ENCODE measurements at regions not wholly inside any gene's neighbourhood (a gene's known extent, or its start where the extent isn't known, plus 50 kb on each side); places are given as distances from the start of the nearest gene placed in this dataset.

DNA sequence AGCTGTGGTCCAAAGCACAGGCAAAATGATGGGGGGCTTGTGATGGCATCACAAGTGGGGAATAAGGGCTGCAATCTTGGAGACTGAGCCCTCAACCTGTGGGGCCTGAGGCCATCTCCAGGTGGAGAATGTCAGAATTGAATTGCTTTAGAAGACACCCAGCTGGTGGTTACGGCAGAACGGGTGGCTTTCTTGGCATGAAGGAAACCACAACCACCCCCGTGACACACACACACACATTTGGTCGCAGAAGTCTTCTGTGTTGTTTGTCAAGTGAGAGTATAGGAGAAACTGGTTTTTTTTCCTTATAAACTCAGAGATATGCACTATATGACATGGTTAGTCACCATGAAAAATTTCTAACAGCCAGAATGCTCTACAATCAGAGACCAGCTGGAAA, 139.5 kb upstream of the CDH4 start:
- TF ChIP-seq, protein P1, sequence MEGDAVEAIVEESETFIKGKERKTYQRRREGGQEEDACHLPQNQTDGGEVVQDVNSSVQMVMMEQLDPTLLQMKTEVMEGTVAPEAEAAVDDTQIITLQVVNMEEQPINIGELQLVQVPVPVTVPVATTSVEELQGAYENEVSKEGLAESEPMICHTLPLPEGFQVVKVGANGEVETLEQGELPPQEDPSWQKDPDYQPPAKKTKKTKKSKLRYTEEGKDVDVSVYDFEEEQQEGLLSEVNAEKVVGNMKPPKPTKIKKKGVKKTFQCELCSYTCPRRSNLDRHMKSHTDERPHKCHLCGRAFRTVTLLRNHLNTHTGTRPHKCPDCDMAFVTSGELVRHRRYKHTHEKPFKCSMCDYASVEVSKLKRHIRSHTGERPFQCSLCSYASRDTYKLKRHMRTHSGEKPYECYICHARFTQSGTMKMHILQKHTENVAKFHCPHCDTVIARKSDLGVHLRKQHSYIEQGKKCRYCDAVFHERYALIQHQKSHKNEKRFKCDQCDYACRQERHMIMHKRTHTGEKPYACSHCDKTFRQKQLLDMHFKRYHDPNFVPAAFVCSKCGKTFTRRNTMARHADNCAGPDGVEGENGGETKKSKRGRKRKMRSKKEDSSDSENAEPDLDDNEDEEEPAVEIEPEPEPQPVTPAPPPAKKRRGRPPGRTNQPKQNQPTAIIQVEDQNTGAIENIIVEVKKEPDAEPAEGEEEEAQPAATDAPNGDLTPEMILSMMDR (conservative IDR thresholded peaks at IDR 0.05): no peak
- no peak for TF ChIP-seq ZFX (IDR thresholded peaks at IDR 0.05)
